ENCODE measurements at regions not wholly inside any gene's neighbourhood (a gene's known extent, or its start where the extent isn't known, plus 50 kb on each side); places are given as distances from the start of the nearest gene placed in this dataset.

GRCh38 chr3:56876916-56877315, 75.2 kb upstream of the ARHGEF3 start:
- H3F3A ChIP-seq (ENCODE audit: low read depth) = no peaks in the 10 kb centered on the region; the same call in 1 of the 2 replicates
- H3K9me2 ChIP-seq (replicated peaks; ENCODE audit: low read depth, low read length) = no peaks in the 10 kb centered on the region
- TF ChIP-seq CTCF (conservative IDR thresholded peaks at IDR 0.05; ENCODE audit: low read length) = no peak
- TF ChIP-seq EZH2phosphoT487 (IDR thresholded peaks at IDR 0.05; ENCODE audit: borderline replicate concordance) = no peak
- no peaks in the 10 kb centered on the region for H3K9me3 ChIP-seq (ENCODE audit: insufficient read depth, low read depth, low read length)
- no peak overlapping the region for H3K4me3 ChIP-seq (ENCODE audit: low read length, poor library complexity, severe bottlenecking)
- peaks cover 32% of the 10 kb centered on the region for H3K4me1 ChIP-seq (ENCODE audit: insufficient read depth, low read length, poor library complexity, severe bottlenecking)
- H3K9ac ChIP-seq (ENCODE audit: low read depth, low read length, poor library complexity, severe bottlenecking) = no peak overlapping the region
- 0 out of 2 replicates have a peak, but pooled peaks cover 4% of the 10 kb centered on the region for H3K36me3 ChIP-seq (ENCODE audit: insufficient read depth, low read length)
- H3K4me2 ChIP-seq (ENCODE audit: low read depth, low read length, poor library complexity, severe bottlenecking) = no peak overlapping the region
- H3K79me2 ChIP-seq (ENCODE audit: insufficient read depth, low read length) = peaks cover 44% of the 10 kb centered on the region
- H2AFZ ChIP-seq (ENCODE audit: low read length) = no peak overlapping the region
- H4K20me1 ChIP-seq (ENCODE audit: insufficient read depth, low read length, poor library complexity, severe bottlenecking) = no peaks in the 10 kb centered on the region
- H3K27me3 ChIP-seq (ENCODE audit: insufficient read depth, low read length, poor library complexity, severe bottlenecking) = no peaks in the 10 kb centered on the region

- H3K9ac ChIP-seq (ENCODE audit: low read depth, low read length, poor library complexity, severe bottlenecking) = no peak overlapping the region
- no peaks in the 10 kb centered on the region for H4K20me1 ChIP-seq (ENCODE audit: insufficient read depth, low read length, poor library complexity, severe bottlenecking)
- no peak overlapping the region for H3K4me3 ChIP-seq (ENCODE audit: low read length, poor library complexity, severe bottlenecking)
- H3K4me1 ChIP-seq (ENCODE audit: insufficient read depth, low read length, poor library complexity, severe bottlenecking) = peaks cover 34% of the 10 kb centered on the region
- no peaks in the 10 kb centered on the region for H3F3A ChIP-seq (ENCODE audit: low read depth)
- no peaks in the 10 kb centered on the region for H3K9me3 ChIP-seq (ENCODE audit: insufficient read depth, low read depth, low read length)
- no peaks in the 10 kb centered on the region for H3K9me2 ChIP-seq (replicated peaks; ENCODE audit: low read depth, low read length)
- H2AFZ ChIP-seq (ENCODE audit: low read length) = no peak overlapping the region
- no peak overlapping the region for H3K4me2 ChIP-seq (ENCODE audit: low read depth, low read length, poor library complexity, severe bottlenecking)
- H3K79me2 ChIP-seq (ENCODE audit: insufficient read depth, low read length) = peaks cover 43% of the 10 kb centered on the region
- no peaks in the 10 kb centered on the region for H3K36me3 ChIP-seq (ENCODE audit: insufficient read depth, low read length)
- no peaks in the 10 kb centered on the region for H3K27me3 ChIP-seq (ENCODE audit: insufficient read depth, low read length, poor library complexity, severe bottlenecking)
- no peak for TF ChIP-seq EZH2phosphoT487 (IDR thresholded peaks at IDR 0.05; ENCODE audit: borderline replicate concordance)
- TF ChIP-seq CTCF (conservative IDR thresholded peaks at IDR 0.05; ENCODE audit: low read length) = no peak
These were observed 72.5 kb upstream of the ARHGEF3 start for GRCh38 chr3:56874269-56874668.

- Histone ChIP-seq H3K9ac (ENCODE audit: low read depth, low read length, poor library complexity, severe bottlenecking) (no peak overlapping the region), H2AFZ (ENCODE audit: low read length) (no peak overlapping the region), H3K79me2 (ENCODE audit: insufficient read depth, low read length) (peaks cover 35% of the 10 kb centered on the region), H3F3A (ENCODE audit: low read depth) (no peaks in the 10 kb centered on the region), H3K4me3 (ENCODE audit: low read length, poor library complexity, severe bottlenecking) (no peak overlapping the region), H3K4me2 (ENCODE audit: low read depth, low read length, poor library complexity, severe bottlenecking) (no peak overlapping the region), H3K36me3 (ENCODE audit: insufficient read depth, low read length) (no peaks in the 10 kb centered on the region), H3K9me3 (ENCODE audit: insufficient read depth, low read depth, low read length) (no peaks in the 10 kb centered on the region), H3K27me3 (ENCODE audit: insufficient read depth, low read length, poor library complexity, severe bottlenecking) (no peaks in the 10 kb centered on the region), H4K20me1 (ENCODE audit: insufficient read depth, low read length, poor library complexity, severe bottlenecking) (no peaks in the 10 kb centered on the region), H3K4me1 (ENCODE audit: insufficient read depth, low read length, poor library complexity, severe bottlenecking) (peaks cover 42% of the 10 kb centered on the region), H3K9me2 (replicated peaks; ENCODE audit: low read depth, low read length) (no peaks in the 10 kb centered on the region)
- TF ChIP-seq EZH2phosphoT487 (IDR thresholded peaks at IDR 0.05; ENCODE audit: borderline replicate concordance) (no peak), CTCF (conservative IDR thresholded peaks at IDR 0.05; ENCODE audit: low read length) (no peak)
These were observed 68.7 kb upstream of the ARHGEF3 start for GRCh38 chr3:56870436-56870835.
